ENCODE measurements at regions not wholly inside any gene's neighbourhood (a gene's known extent, or its start where the extent isn't known, plus 50 kb on each side); places are given as distances from the start of the nearest gene placed in this dataset.
"Not testable (repeated sequence)": the region's sequence is repeated elsewhere in the genome, so short reads cannot be mapped to it uniquely, and the experiment has no call there.

- no peak for DNase-seq (ENCODE audit: low spot score)
Observed at GRCh38 chr12:127119600-127120140, 1147.3 kb upstream of the TMEM132C start.

GRCh38 chr12:127120851-127121250 is 1146.1 kb upstream of the TMEM132C start:
- DNase-seq (ENCODE audit: low spot score): no peak

DNA sequence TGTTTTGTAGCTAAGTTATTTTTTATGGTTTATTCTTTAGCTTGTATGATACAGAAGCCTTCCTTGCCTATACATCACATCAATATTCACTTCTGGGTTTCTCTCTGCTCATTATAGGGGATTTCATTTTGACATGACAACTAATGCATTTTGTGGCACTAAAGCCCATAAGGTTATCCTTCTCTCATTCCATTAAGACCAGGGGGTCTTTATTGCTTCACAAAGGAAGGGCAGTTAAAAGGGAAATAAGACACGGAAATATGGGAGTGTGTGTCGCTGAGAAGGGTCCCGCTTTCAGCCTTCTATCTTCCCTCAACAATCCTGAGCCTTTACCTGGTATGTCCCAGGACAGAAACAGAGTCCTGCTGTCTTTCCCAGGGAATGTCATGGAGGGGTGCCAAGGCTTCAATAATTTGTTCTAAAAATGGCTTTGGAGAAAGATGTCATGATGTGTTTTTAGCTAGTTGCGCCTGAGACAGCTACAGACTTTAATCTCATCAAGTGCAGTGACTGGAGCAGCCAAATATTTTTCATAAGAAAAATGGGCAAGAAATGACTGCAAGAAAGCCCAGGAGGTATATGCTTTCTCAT is 1145.4 kb upstream of the TMEM132C start:
- DNase-seq (ENCODE audit: low spot score): no peak

DNA sequence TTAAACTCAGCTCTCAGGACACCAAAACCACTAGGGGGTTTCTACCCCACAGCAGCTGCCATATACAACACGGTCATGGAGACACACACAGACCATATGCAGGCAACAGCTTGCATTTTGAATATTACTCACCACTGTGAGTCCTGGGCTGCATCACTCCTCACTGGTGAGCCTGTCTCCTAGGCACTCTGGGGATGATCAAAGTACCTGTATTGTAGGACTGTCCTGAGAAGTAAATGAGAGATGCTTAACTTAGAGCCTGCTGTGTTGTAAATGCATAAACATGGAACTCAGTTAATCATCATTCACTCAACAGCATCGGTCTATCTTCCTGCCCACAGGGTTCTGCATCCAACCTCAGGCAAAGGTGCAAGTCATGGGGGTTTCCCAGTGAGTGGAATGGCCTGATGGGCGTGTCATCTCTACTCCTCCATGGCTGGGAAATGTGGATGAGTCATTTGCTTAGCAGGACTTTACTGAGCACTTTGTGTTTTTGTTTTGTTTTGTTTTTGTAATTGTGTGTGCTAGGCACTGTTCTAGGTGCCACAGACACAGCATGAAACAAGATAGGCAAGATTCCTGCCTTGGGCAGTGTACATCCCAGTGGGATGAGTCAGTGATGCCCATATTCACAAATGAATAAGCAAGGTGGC is 1141.2 kb upstream of the TMEM132C start:
- peak; percentile 82 for DNase-seq (ENCODE audit: low spot score)

GRCh38 chr12:127126260-127126628 is 1140.7 kb upstream of the TMEM132C start:
- no peak for DNase-seq (ENCODE audit: low spot score)

GRCh38 chr12:127127897-127128296 is 1139.1 kb upstream of the TMEM132C start:
- no peak for DNase-seq (ENCODE audit: low spot score)

- no peak for DNase-seq (ENCODE audit: low spot score)
Observed at GRCh38 chr12:127130506-127131124, 1136.4 kb upstream of the TMEM132C start.

DNA sequence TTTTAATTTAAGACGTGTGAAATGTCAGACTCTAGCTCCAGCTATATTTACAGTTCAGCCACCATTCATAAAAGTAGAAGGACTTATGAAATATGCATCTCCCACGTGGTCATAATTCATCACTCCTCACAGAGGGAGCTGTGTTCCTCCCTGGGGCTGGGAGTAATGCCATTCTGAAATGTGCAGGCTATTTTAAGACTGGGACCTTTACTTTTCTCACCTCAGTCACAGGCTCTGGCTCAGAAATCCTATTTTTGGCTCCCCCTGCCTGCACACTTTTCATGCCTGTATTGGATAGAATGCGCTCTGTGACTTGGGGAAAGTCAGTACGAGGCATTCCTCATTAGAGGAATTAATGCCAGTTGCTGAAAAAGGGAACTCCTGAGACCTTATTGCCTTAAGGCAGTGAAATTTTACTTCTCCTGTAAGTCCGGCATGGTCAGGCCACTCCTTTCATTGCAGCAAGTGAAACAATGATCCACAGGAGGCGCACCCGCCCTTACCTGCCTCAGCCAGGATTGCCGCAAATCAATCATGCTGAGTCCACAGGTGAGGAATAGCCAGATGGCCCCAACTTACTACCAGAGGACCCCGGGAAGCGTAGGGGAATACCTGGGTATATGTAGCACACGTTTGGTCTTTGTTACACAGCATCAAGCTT is 1133.2 kb upstream of the TMEM132C start:
- no peak for DNase-seq (ENCODE audit: low spot score)

DNA sequence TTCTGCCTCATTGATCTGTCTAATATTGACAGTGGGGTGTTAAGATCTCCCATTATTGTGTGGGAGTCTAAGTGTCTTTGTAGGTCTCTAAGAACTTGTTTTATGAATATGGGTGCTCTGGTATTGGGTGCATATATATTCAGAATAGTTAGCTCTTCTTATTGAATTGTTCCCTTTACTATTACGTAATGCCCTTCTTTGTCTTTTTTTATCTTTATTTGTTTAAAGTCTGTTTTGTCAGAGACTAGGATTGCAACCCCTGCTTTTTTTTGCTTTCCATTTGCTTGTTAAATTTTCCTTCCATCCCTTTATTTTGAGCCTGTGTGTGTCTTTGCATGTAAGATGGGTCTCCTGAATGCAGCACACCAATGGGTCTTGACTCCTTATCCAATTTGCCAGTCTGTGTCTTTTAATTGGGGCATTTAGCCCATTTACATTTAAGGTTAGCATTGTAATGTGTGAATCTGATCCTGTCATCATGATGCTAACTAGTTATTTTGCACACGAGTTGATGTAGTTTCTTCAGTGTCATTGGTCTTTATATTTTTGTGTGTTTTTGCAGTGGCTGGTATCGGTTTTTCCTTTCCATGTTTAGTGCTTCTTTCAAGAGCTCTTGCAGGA is 1126.0 kb upstream of the TMEM132C start:
- not testable (repeated sequence) for DNase-seq (ENCODE audit: low spot score)

DNA sequence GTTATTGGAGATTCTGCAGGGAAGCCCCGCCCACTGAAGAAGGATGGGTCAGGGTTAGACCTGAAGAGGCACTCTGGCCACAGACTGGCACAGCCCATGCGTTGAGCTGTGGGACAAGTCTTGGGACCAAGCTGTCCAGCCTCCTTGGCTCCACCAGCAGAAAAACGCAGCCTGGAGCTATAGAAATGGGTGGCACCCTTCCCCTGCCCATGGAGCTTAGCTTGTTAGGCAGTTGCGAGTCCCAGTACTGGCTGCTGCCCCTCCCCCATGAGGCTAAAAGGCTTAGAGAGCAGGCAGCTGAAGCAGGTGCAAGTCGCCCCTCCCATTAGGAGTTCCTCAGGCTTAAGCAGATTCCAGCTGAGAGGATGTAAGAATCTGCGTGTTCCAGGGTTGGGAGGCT is 1124.0 kb upstream of the TMEM132C start:
- DNase-seq (ENCODE audit: low spot score): no peak

- no peak for DNase-seq (ENCODE audit: low spot score)
Observed at GRCh38 chr12:127144770-127145169, 1122.2 kb upstream of the TMEM132C start.

- DNase-seq (ENCODE audit: low spot score): no peak
Observed at GRCh38 chr12:127145241-127145928, 1121.6 kb upstream of the TMEM132C start.

- DNase-seq (ENCODE audit: low spot score): no peak
Observed at GRCh38 chr12:127145929-127146789, 1120.8 kb upstream of the TMEM132C start.

DNA sequence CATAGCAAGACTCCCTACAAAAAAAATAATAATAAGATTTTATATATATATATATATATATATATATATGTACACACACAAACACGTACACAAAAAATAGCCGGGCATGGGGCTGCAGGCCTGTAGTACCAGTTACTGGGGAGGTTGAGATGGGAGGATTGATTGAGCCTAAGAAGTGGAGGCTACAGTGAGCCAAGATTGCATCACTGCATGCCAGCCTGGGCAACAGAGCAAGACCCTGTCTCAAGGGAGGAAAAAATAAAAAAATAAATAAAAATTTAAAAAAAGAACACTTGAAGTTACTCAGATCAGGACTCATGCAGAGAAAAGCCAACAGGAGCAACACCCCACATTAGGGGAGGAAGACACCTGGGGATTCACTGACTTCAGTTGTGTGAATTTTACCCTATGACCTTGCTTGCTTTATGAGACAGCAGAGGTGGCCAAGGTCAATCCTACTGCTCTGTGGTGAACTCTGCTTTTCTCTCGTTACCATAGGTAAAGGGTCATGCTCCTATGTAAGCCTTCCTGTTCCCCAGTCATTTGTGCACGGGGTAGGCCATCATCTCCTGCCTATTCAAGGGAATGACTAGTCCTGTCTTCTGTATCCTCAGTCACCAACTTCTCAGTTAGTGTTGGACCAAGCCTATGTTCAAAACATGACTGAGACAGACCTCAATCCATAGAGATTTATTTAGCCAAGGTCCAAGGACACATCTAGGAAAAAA is 1119.8 kb upstream of the TMEM132C start:
- DNase-seq (ENCODE audit: low spot score): no peak

DNA sequence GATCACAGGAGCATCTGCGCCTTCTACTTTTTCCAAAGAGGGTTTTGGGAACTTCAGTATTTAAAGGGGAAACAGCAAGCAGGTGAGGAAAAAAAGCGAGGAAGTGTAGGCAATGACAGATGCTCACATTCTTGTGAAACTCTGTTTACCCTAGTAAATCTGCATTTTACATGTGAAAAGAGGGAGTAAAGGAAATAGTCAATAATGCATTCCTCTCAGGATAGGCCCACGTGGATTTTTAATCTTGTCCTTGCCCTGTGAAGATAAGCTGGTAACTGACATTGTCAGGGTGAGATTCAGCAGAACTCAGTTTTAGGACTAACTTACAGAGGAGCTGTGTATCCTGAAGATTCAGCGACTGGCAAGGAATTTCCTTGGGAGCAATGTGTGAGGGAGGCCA is 1119.2 kb upstream of the TMEM132C start:
- no peak for DNase-seq (ENCODE audit: low spot score)

DNA sequence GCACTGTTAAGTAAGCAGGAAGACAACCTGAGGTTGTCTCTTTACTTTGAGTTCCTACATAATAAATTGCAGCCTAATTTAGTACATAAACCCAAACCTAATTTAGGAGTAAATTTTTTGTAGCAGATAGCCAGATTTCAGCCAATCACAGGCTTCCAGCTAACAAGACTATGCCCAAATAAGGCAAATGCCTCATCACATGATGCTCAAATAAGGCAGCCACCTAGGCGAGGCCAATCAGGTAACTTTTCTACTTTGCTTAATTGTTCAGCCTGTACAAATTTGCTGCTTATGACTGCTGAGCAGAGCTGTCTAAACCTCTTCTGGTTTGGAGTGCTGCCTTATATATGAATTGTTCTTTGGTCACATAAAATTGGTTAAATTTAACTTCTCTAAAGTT is 1118.7 kb upstream of the TMEM132C start:
- no peak for DNase-seq (ENCODE audit: low spot score)

- DNase-seq (ENCODE audit: low spot score): no peak
Observed at GRCh38 chr12:127149226-127149964, 1117.6 kb upstream of the TMEM132C start.

DNA sequence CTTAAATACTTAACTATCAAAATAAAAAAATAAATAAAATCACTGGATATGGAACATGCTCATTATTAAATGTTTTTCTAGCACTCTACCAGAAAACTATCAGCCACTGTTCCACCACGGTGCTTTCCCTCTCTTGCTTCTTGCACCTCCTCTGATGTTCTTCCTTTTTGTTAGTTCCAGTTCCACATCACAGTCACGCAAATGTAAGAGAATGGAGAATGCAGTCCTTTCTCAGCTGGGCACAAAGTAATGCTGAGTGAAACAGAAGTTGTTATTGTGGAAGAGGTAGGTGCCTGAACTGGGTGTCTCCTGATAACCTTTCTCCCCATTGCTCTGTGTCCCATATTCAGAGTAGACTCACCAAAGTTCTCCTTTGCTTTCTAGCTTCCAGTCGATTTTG is 1116.9 kb upstream of the TMEM132C start:
- no peak for DNase-seq (ENCODE audit: low spot score)

DNA sequence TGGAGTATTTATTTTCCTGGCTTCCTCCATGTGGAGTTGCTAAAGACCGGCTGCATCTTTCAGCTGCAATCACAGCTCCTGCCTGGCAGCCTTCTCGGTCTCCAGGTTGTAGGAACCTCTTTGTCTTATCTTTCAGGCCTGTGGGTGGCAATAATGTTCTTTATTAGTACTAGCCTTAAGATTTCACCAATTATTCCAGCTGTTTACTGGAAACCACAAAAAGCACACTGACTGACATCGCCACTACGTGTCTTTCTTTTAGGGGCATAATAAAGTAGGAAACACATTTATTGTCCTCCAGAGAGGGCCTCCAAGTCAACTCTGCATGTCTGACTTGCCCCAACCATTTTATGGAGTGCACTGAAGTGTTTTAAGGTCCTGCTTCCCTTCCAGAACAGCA is 1116.5 kb upstream of the TMEM132C start:
- no peak for DNase-seq (ENCODE audit: low spot score)

All from HT-29 (cell line).